ENCODE measurements at regions not wholly inside any gene's neighbourhood (a gene's known extent, or its start where the extent isn't known, plus 50 kb on each side); places are given as distances from the start of the nearest gene placed in this dataset.
A peak's percentile ranks its signal among the peaks of the same experiment; 100 is the strongest.

- no peaks in the 10 kb centered on the region for H3K4me1 ChIP-seq
- no peak overlapping the region for H3K9ac ChIP-seq
- H3K27ac ChIP-seq: no peak overlapping the region
- H3K4me2 ChIP-seq: no peak overlapping the region
- H3K4me3 ChIP-seq: no peak overlapping the region
- no peaks in the 10 kb centered on the region for H3K27me3 ChIP-seq
- no peaks in the 10 kb centered on the region for H4K20me1 ChIP-seq
- no peak for TF ChIP-seq Cebpa-rat (IDR thresholded peaks at IDR 0.05)
- H3K9me3 ChIP-seq (replicated peaks in 1 of 11): no peaks in the 10 kb centered on the region
- H3K36me3 ChIP-seq: no peaks in the 10 kb centered on the region
Measured at GRCh38 chr9:29021632-29022031, 1448.4 kb upstream of the C9orf72 start.

- no peak overlapping the region for H3K4me2 ChIP-seq
- H3K36me3 ChIP-seq: no peaks in the 10 kb centered on the region
- no peak for TF ChIP-seq Cebpa-rat (IDR thresholded peaks at IDR 0.05)
- H4K20me1 ChIP-seq: no peaks in the 10 kb centered on the region
- no peaks in the 10 kb centered on the region for H3K27me3 ChIP-seq
- H3K4me1 ChIP-seq: no peaks in the 10 kb centered on the region
- no peak overlapping the region for H3K4me3 ChIP-seq
- no peaks in the 10 kb centered on the region for H3K9me3 ChIP-seq (replicated peaks in 1 of 11)
- H3K27ac ChIP-seq: no peak overlapping the region
- H3K9ac ChIP-seq: no peak overlapping the region
Measured at GRCh38 chr9:29038332-29038731, 1465.1 kb upstream of the C9orf72 start.

- no peak overlapping the region for H3K27ac ChIP-seq
- H3K9me3 ChIP-seq (replicated peaks in 1 of 11): no peaks in the 10 kb centered on the region
- 0 out of 22 replicates have a peak overlapping the region, but pooled peaks of 1 of the 11 experiments have one; percentile 4 for H3K4me2 ChIP-seq
- H3K36me3 ChIP-seq: no peaks in the 10 kb centered on the region
- no peak overlapping the region for H3K9ac ChIP-seq
- no peaks in the 10 kb centered on the region for H4K20me1 ChIP-seq
- no peaks in the 10 kb centered on the region for H3K27me3 ChIP-seq
- no peaks in the 10 kb centered on the region for H3K4me1 ChIP-seq
- H3K4me3 ChIP-seq: no peak overlapping the region
- no peak for TF ChIP-seq Cebpa-rat (IDR thresholded peaks at IDR 0.05)
Measured at GRCh38 chr9:29039258-29039657, 1466.0 kb upstream of the C9orf72 start.

GRCh38 chr9:29043072-29043471 is 1469.8 kb upstream of the C9orf72 start:
- H3K9ac ChIP-seq: no peak overlapping the region
- H3K27me3 ChIP-seq: no peaks in the 10 kb centered on the region
- H3K27ac ChIP-seq: no peak overlapping the region
- H4K20me1 ChIP-seq: no peaks in the 10 kb centered on the region
- no peaks in the 10 kb centered on the region for H3K4me1 ChIP-seq
- H3K9me3 ChIP-seq (replicated peaks in 1 of 11): no peaks in the 10 kb centered on the region
- no peak overlapping the region for H3K4me3 ChIP-seq
- H3K4me2 ChIP-seq: no peak overlapping the region
- no peaks in the 10 kb centered on the region for H3K36me3 ChIP-seq
- TF ChIP-seq Cebpa-rat (IDR thresholded peaks at IDR 0.05): no peak

- no peaks in the 10 kb centered on the region for H3K27me3 ChIP-seq
- H3K4me2 ChIP-seq: no peak overlapping the region
- TF ChIP-seq Cebpa-rat (IDR thresholded peaks at IDR 0.05): no peak
- H3K9me3 ChIP-seq (replicated peaks in 1 of 11): no peaks in the 10 kb centered on the region
- no peak overlapping the region for H3K9ac ChIP-seq
- peaks cover 0 to 11% (median 0%) of the 10 kb centered on the region in 10 experiments; a peak in 3 of 20 replicates for H3K4me1 ChIP-seq
- H4K20me1 ChIP-seq: no peaks in the 10 kb centered on the region
- H3K4me3 ChIP-seq: no peak overlapping the region
- no peaks in the 10 kb centered on the region for H3K36me3 ChIP-seq
- no peak overlapping the region for H3K27ac ChIP-seq
Measured at GRCh38 chr9:29044959-29045358, 1471.7 kb upstream of the C9orf72 start.

- H3K27ac ChIP-seq: no peak overlapping the region
- no peaks in the 10 kb centered on the region for H4K20me1 ChIP-seq
- no peaks in the 10 kb centered on the region for H3K36me3 ChIP-seq
- no peaks in the 10 kb centered on the region for H3K9me3 ChIP-seq (replicated peaks in 1 of 11)
- H3K4me2 ChIP-seq: no peak overlapping the region
- H3K9ac ChIP-seq: no peak overlapping the region
- H3K4me1 ChIP-seq: no peaks in the 10 kb centered on the region
- no peak overlapping the region for H3K4me3 ChIP-seq
- TF ChIP-seq Cebpa-rat (IDR thresholded peaks at IDR 0.05): no peak
- no peaks in the 10 kb centered on the region for H3K27me3 ChIP-seq
Measured at GRCh38 chr9:29060041-29060440, 1486.8 kb upstream of the C9orf72 start.

- Histone ChIP-seq H3K36me3 (no peaks in the 10 kb centered on the region), H3K4me3 (no peak overlapping the region), H3K4me2 (no peak overlapping the region), H3K27me3 (no peaks in the 10 kb centered on the region), H3K9ac (no peak overlapping the region), H3K4me1 (no peaks in the 10 kb centered on the region), H4K20me1 (no peaks in the 10 kb centered on the region), H3K9me3 (replicated peaks in 1 of 11) (no peaks in the 10 kb centered on the region), H3K27ac (no peak overlapping the region)
- TF ChIP-seq Cebpa-rat (IDR thresholded peaks at IDR 0.05): no peak
Measured at GRCh38 chr9:29062446-29062845, 1489.2 kb upstream of the C9orf72 start.

GRCh38 chr9:29063031-29063430 is 1489.8 kb upstream of the C9orf72 start:
- no peaks in the 10 kb centered on the region for H3K27me3 ChIP-seq
- H3K9me3 ChIP-seq (replicated peaks in 1 of 11): no peaks in the 10 kb centered on the region
- H3K4me1 ChIP-seq: no peaks in the 10 kb centered on the region
- TF ChIP-seq Cebpa-rat (IDR thresholded peaks at IDR 0.05): no peak
- no peak overlapping the region for H3K9ac ChIP-seq
- H3K36me3 ChIP-seq: no peaks in the 10 kb centered on the region
- no peak overlapping the region for H3K4me3 ChIP-seq
- no peak overlapping the region for H3K27ac ChIP-seq
- no peaks in the 10 kb centered on the region for H4K20me1 ChIP-seq
- no peak overlapping the region for H3K4me2 ChIP-seq

- TF ChIP-seq Cebpa-rat (IDR thresholded peaks at IDR 0.05): no peak
- no peaks in the 10 kb centered on the region for H3K27me3 ChIP-seq
Measured at GRCh38 chr9:29066141-29066640, 1492.9 kb upstream of the C9orf72 start.

GRCh38 chr9:29068461-29068860 is 1495.2 kb upstream of the C9orf72 start:
- H3K4me1 ChIP-seq: no peaks in the 10 kb centered on the region
- H3K4me2 ChIP-seq: no peak overlapping the region
- no peaks in the 10 kb centered on the region for H3K27me3 ChIP-seq
- no peaks in the 10 kb centered on the region for H3K9me3 ChIP-seq (replicated peaks in 1 of 11)
- TF ChIP-seq Cebpa-rat (IDR thresholded peaks at IDR 0.05): no peak
- no peaks in the 10 kb centered on the region for H4K20me1 ChIP-seq
- no peak overlapping the region for H3K9ac ChIP-seq
- no peak overlapping the region for H3K27ac ChIP-seq
- no peak overlapping the region for H3K4me3 ChIP-seq
- H3K36me3 ChIP-seq: no peaks in the 10 kb centered on the region

More at GRCh38 chr9:29066141-29066640, 1492.9 kb upstream of the C9orf72 start:
- H3K9ac ChIP-seq: no peak overlapping the region
- no peak overlapping the region for H3K4me2 ChIP-seq
- H3K27ac ChIP-seq: no peak overlapping the region
- no peaks in the 10 kb centered on the region for H3K36me3 ChIP-seq
- H4K20me1 ChIP-seq: no peaks in the 10 kb centered on the region
- H3K4me1 ChIP-seq: no peaks in the 10 kb centered on the region
- no peak overlapping the region for H3K4me3 ChIP-seq
- no peaks in the 10 kb centered on the region for H3K9me3 ChIP-seq (replicated peaks in 1 of 11)
